KG1 (cell line): ENCODE measurements at regions not wholly inside any gene's neighbourhood (a gene's known extent, or its start where the extent isn't known, plus 50 kb on each side); places are given as distances from the start of the nearest gene placed in this dataset.
"Not testable (repeated sequence)": the region's sequence is repeated elsewhere in the genome, so short reads cannot be mapped to it uniquely, and the experiment has no call there.

Experiments
- DNase-seq: peaks from one replicate; lab custom pipeline; 2025; lab: John Stamatoyannopoulos, UW

DNA sequence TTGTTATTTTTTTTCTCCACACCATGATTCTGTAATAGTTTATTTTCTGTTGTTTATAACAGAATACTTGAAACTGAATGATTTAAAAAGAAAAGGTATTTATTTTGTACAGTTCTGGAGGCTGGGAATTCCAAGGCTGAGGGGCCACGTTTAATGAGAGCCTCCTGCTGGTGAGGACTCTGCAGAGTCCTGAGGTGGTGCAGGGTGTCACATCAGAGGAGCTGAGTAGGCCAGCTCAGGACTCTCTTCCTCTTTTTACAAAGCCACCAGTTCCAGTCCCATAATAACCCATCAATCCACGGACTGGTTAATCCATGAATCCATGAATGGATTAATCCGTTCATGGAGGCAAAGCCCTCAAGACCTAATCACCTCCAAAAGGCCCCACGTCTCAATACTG is 71.6 kb downstream of the TFAP2A start:
- DNase-seq: no peak

DNA sequence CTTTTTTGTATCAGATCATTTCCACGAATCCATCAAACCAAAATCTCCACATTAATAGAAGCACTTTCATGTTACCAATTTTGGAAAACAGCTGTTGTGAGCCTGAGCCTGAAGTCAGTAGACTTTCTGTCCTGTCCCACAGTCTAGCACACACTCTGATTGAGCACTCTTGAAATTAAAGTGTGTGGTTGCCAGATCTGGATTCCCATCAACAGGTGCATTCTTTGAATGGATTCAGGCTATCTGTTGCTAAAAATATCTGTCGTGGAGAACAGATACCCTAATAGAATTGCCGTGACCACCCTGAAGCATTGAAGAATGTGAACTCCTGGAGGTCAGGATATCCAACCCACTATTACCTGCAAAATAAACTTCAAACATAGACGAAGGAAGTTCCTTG is 73.3 kb downstream of the TFAP2A start:
- no peak for DNase-seq

DNA sequence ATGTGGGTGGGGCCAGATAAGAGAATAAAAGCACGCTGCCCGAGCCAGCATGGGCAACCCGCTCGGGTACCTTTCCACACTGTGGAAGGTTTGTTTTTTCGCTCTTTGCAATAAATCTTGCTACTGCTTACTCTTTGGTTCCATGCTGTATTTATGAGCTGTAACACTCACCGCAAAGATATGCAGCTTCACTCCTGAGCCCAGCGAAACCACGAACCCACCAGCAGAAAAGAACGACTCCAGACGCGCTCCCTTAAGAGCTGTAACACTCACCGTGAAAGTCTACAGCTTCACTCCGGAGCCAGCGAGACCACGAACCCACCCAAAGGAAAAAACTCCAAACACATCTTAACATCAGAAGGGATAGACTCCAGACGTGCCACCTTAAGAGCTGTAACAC is 76.7 kb downstream of the TFAP2A start:
- no peak for DNase-seq

DNA sequence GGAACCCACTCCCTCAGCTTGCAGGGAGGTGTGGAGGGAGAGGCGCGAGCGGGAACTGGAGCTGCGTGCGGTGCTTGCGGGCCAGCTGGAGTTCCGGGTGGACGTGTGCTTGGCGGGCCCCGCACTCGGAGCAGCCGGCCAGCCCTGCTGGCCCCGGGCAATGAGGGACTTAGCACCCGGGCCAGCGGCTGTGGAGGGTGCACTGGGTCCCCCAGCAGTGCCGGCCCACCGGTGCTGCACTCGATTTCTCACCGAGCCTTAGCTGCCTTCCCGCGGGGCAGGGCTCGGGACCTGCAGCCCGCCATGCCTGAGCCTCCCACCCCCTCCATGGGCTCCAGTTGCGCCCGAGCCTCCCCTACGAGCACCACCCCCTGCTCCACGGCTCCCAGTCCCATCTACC is 77.5 kb downstream of the TFAP2A start:
- DNase-seq: not testable (repeated sequence)

DNA sequence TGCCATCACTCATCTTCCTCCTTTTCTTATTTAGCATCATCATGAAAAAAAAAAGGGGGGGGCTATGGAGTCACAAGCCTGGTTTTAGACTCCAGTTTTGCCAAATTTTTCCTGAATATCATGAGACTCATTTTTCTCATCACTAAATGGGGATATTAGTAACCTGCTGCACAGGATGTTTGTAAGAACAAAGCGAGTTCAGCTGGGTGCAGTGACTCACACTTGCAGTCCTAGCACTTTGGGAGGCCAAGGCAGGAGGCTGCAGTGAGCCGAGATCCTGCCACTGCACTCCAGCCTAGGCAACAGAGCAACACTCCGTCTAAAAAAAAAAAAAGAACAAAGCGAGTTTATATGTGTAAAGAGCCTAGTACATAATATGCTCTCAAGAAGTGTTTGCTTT is 82.8 kb downstream of the TFAP2A start:
- no peak for DNase-seq

DNA sequence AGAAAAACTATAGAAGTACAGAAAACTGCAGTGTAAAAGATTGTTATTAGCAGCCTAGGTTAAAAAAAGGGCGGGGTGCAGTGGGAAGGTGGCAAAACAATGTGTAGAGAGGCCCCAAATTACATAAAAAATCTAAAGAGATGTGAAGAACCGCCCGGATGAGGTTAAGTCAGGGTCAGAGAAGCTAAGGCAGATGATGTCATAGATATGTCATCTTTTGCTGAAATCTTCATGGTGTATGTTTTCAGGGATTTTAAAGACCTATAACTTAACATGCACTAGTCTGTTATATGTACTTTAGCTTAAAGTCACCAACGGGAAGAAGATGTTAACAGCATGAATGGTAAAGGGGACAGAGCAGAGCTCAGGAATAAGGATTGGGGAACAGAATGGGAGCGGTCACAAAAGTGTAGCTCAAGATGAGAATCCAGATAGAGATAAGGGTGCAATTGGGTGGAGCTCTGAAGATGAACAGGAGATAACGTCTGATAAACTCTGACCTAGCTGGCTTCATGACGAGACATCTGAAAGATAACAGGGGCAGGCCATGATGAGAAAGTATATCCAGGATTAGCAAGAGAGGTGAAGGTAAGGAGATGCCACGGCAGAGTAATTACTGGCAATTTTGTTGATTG is 83.4 kb downstream of the TFAP2A start:
- DNase-seq: no peak

DNA sequence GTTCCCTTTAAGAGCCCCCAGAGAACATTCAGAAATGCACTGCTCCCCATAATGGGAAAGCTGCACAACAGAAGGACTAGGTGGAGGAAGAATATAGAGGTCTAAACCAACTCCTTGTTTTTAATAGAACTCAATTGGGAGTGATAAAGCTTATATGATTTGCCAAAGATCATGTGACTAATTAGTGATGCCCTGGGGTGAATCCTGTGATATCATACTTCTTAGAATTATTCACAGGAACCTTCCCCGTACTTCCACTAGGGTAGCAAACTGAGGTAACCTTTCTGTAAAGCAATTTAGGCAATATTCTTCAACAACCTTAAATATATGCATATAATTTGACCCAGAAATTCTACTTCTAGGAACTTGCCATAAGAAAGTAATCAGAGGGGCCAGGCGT is 84.4 kb downstream of the TFAP2A start:
- DNase-seq: no peak

DNA sequence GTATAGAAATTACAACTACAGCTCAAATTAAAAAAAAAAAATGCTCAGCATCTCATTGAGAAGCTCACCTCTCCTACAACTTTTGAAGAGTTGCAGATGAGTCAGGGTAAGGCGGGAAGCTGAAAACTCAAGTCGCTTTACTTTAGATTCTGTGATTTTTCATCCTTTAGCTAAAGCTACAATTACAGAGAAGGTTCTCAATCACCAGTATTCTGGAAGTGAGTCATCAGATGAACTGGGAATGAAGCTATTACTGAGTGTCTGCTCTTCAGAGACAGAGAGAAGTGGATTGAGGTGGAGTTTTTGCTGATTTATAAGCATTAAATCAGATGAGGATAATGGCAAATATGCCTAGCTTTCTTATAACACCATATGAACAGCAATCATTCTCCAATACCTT is 91.9 kb downstream of the TFAP2A start:
- DNase-seq: no peak

DNA sequence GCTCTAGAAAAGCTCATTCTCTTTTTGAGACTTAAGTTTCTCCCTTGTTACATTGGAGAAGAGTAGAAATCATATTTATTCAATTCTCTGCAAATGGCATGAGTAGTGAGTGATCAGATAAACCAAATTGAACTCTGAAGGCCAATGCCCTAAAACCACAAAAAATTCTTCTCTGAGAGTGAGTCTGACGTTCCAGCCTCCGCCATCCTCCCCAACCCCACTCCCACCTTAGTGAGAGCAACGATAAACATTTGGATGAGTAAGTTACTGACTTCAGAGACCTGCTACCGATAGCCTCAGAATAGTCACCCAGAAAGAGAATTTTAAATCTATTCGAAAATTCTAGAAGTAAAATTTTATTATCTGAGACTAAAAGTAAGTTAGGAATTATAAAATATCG is 94.6 kb downstream of the TFAP2A start:
- no peak for DNase-seq

DNA sequence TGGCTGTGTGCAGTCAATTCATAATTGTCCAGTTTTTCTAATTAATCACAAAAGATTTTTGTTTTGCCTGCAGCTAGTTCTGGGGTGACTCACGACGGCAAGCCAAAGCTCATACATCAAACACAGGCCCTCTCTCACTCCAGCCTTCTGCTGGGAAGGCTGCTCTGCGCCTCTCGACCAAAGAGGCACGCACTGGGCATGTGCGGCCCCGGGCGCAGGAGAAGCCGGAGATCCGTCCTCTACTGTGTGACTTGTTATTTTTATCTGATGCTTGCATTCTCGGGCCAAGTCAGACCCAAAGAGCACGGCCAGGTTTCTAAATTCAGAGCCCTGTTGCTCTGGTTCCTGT is 98.5 kb downstream of the TFAP2A start:
- DNase-seq: no peak

DNA sequence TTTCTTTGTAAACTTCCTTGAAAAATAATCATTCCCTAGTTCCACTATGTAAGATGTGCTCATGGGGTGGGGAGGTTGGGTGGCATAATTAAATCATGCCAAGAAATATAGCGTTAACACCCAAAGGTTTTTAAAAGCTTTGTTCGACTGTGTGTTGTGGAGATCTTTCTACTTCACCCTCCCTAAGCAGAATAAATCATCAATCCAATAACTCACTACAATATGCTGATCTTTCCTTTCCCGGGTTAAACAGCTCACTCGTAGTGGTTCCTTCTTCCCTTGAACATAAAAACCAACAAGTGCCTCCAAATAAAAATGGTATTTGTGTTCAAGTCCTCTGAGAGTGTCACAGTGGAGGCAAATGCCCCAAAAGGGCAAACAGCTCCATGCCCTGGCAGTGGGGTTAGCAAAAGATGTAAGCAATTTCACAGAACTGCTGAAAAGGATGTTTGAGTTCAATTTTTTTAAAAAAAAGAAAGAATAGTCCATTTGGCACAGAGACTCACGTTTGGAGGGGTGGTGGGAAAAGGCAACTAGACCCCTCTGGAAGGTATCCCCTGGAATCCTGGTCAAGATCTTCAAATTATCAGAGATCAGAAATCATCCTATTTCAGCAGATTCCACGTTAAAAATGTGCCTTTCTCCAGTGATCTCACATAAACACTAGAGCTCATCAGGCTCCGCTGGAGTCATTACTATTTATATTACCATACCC is 99.1 kb downstream of the TFAP2A start:
- DNase-seq: no peak

DNA sequence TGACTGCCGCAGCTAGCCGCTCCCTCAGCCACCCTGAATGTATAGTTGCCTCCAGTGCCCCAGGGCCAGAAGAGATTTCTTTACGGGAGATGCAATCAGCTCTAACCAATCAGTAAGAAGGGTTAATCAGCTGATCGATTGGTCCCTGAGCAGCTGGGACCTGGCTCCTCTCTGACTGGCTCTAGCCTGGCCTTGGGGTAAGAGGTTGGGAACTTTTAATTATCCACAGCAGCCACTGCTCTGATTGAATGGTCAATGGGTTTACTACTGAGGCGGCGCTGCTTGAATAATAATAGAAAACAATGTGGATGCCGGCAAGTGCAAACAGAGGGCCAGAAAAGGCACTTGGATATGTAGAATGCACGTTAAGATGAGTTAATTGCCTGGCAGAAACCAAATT is 99.8 kb downstream of the TFAP2A start:
- DNase-seq: no peak

DNA sequence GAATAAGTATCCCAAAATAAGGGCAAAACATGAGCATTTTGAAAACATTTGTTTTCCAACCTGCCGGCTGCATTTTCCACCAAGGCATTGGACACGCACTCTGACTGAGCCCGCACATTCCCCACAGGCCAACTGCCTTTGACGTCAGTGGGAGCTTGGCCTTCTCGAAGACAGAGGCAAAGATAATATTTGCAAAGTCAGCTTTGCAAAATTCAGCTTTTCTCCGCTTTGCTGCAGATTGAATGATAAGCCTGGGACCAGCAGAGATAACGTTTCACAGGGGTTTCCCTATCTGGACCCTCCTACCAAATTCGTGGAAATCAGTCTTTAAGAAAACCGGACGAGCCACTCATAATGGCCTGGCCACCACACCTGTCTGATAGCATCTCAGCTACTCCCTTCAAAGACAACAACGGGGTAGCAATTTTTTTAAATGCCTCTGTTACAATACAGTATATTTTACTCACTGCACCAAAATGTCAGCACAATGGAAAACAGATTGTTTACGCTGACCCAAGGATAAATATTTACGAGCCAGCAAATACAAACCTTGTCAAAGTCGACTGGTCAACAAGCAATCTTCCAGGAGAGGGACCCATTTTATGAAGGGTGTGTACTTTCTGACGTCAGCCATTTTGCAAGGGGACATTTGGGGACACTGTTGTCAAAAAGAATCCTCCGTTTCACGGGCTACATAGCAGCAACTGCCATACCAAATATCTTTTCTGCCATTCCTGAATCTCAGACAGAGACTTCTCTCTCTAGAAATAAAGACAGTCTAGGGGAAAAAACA is 100.5 kb downstream of the TFAP2A start:
- DNase-seq: no peak

DNA sequence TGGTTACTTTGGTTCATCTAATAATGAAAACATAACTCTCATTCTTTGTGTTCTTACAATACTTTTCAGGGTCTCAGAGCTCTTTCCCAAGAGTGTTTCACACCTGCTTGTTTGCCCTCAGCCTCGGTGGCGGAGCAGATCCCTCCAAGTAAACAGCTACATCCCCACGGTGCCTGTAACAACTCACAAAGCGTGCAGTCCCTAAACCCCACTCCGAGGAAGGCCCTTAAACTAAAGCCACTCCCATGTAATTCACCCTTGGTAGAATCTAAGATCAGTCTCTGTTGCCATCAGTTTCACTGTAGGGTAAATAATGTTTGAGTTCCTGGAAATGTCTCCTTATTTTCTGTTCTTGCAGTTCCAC is 101.1 kb downstream of the TFAP2A start:
- no peak for DNase-seq

DNA sequence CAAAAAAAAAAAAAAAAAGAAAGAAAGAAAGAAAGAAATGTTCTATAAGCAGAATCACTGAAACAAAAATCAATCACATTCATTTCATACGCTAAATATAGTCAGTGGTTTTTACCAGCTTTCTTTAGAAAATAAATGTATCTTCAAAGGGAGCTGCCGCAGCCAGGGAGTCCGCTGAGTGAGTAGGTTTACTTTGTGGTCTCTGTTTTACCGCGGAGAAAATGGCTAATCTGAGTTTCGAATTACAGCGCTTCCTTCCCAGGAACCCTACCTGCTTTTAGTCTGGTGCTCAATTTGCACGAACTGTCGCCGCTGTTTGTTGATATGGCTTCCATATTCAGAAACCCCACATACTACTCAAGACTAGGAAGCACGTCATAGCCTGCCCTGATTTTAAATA is 102.4 kb downstream of the TFAP2A start:
- no peak for DNase-seq

DNA sequence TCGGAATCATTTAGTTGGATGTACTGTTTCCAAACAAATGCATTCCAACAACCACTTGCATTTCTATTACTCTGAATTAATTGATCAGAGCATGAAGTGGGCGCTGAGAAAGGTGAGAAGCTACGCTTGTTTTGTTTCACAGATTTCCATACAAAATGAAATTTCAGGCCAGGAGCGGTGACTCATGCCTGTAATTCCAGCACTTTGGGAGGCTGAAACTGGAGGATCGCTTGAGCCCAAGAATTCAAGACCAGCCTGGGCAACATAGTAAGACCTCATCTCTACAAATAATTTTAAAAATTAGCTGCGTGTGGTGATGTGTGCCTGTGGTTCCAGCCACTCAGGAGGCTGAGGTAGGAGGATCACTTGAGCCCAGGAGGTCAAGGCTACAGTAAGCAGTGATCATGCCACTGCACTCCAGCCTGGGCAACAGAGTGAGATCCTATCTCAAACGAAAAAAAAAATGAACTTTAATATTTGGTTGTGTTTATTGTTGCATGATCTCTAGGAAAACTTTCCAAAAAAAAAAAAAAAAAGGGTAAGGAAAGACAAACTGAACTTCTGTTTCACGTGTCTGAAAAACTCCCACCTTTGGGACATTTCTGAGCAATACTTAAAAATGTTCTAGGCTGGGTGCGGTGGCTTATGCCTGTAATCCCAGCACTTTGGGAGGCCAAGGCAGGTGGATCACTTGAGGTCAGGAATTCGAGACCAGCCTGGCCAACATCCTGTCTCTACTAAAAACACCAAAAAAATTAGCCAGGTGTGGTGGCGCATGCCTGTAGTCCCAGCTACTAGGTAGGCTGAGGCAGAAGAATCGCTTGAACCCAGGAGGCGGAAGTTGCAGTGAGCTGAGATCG is 103.1 kb downstream of the TFAP2A start:
- DNase-seq: not testable (repeated sequence)

DNA sequence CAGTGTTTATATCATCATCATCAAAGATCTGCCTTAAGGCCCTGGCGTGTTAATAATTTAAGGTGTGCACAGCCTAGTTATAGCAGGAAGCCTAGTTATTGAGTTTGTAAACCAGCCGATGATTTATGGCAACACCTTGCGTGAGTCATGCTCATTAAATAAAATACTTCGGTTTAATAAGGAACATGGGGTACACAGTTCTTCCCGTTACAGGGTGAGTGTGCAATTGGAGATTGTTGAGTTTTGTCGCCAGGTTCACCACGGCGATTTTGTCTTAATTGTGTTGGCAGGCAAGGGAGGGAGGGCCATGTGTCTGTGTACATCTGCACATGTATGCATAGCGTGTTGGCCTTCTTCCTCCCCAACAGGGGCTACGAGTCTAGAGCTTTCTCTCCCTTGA is 104.0 kb downstream of the TFAP2A start:
- no peak for DNase-seq

DNA sequence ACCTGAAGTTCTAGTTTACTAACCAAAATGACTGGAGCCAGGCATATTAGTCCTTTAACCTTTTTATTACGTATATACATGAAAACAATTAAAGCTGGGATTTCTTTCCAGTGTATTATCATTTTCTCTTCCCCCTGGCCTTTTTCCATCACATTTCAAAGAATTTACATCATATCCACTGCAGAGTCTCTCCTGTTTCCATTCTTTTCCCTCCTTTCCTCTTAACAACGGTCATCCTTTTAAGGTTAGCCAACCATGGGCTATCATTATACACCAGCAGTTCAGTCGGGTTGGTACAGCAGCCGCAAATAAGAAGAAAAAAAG is 104.6 kb downstream of the TFAP2A start:
- no peak for DNase-seq

DNA sequence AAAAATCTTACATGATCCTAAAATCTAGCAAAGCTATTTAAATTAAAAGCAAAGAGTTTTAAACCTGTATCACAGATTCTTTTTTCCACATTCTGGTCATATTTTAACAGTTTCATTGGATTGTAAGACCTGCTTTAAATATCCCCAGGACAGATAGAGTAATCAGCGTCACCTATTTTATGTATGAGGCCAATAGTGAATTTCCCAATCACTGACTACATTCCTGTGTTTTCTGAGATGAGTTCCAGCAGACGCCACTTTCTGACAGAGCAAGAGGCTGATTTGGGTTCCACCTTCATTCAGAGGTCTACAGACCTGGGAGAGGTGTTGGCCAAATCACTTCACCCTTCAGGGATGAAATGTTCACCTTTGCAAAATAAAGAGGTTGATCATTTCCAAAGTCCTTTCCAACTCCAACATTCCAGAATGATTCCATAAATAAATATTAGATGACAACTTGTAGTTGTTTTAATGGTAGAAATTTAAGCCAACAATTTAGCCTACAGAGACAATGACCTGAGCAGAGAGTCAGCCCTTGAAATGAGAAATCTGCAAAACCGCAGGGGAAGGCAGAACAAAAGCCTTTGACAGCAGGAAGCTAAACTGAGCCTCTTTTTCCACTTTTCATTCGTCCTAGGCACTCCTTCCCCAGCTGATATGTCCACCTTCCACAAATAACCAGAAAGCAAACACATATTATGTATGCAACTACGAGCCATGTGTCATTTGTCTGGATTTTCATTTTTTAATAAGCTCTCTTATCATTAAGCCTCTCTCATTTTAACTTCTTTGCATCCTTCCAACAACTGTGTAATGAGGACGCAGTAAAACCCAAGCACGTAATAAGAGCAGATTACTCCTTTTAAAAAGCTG is 105.2 kb downstream of the TFAP2A start:
- DNase-seq: no peak

DNA sequence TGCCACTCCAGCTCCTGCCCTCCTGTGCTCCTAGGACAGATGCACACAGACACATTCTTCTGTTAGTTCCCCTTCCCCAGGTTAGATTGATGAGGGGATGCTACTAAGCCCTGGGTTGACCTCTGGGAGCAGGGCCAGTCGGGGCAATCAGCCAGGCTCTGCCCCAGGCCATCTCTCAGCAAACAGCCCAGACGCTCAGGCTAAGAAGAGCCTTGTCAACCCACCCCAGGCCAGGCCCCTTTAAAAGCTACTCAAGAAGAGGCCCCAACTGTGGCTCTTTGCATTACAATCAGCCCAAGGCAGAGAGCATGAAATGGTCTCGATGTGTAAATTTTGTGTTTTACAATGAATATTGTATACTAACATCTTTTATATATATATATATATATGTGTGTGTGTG is 107.4 kb downstream of the TFAP2A start:
- DNase-seq: no peak

DNA sequence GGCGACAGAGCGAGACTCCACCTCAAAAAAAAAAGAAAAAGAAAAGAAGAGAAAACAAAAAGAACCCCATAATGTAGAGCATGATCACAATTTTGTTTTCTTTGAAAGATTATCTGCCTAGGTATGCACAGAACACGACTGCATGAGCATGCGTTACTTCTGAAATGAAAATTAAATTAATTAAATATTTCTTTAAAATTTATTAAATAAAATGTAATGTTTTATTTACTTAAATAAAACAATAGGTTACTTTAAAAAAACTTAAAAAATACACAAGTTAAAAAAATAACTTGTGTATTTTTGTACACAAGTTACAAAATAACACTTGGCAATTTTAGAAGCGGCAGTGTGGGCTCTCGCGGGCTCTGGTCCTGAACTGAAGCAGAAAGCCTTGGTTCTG is 107.8 kb downstream of the TFAP2A start:
- no peak for DNase-seq
